ENCODE measurements at regions not wholly inside any gene's neighbourhood (a gene's known extent, or its start where the extent isn't known, plus 50 kb on each side); places are given as distances from the start of the nearest gene placed in this dataset.

DNA sequence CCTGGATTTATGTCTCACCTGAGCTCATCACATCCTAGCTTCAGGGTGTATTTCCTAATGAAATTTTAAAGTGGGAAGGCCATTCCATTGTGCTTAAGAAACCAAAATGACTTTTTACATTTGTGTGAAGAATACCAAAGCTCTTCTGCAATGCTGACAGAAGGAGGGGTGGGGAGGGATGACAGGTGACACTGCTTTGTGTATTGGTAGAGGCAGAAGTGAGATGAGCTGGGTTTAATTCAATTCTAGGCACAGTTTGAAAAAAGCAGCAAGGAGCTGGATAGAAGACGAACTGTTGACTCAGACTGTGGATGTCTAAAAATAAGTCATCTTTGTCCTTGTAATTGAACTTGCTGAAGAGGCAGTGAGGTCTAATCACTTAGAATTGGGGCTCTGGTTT is 710.3 kb upstream of the KIRREL3 start:
- H3K27ac Mint-ChIP-seq (ENCODE audit: unreplicated experiment) = no peak overlapping the region
- H3K4me1 Mint-ChIP-seq (ENCODE audit: unreplicated experiment) = no peaks in the 10 kb centered on the region
- no peaks in the 10 kb centered on the region for H3K9me3 Mint-ChIP-seq (ENCODE audit: unreplicated experiment)
- TF ChIP-seq, protein P1, sequence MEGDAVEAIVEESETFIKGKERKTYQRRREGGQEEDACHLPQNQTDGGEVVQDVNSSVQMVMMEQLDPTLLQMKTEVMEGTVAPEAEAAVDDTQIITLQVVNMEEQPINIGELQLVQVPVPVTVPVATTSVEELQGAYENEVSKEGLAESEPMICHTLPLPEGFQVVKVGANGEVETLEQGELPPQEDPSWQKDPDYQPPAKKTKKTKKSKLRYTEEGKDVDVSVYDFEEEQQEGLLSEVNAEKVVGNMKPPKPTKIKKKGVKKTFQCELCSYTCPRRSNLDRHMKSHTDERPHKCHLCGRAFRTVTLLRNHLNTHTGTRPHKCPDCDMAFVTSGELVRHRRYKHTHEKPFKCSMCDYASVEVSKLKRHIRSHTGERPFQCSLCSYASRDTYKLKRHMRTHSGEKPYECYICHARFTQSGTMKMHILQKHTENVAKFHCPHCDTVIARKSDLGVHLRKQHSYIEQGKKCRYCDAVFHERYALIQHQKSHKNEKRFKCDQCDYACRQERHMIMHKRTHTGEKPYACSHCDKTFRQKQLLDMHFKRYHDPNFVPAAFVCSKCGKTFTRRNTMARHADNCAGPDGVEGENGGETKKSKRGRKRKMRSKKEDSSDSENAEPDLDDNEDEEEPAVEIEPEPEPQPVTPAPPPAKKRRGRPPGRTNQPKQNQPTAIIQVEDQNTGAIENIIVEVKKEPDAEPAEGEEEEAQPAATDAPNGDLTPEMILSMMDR (IDR thresholded peaks at IDR 0.05) = no peak
- H3K27me3 Mint-ChIP-seq (ENCODE audit: unreplicated experiment) = peaks cover 7% of the 10 kb centered on the region
- H3K4me3 Mint-ChIP-seq (ENCODE audit: unreplicated experiment) = no peak overlapping the region
- no peak for DNase-seq (ENCODE audit: extremely low spot score, unreplicated experiment)
- no peaks in the 10 kb centered on the region for H3K36me3 Mint-ChIP-seq (ENCODE audit: unreplicated experiment)

DNA sequence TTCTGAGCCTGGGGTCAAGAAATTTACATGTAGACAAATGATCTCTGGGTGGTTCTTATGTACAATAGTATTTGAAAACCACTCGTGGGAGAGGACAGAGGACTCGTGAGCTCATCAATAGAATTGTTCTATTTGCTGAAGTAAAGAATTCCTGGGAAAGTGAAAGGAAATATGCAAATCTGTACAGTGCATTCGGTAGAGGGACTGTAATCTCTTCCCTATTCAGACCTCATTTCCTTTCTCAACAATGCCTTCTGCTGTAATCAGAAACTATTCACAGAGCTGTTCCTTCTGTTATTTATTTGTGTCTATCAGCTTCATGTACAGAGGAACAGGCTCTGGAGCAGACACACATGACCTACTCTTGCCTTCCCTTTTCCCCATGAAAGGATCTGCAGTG is 709.4 kb upstream of the KIRREL3 start:
- Mint-ChIP-seq H3K9me3 (ENCODE audit: unreplicated experiment) (no peaks in the 10 kb centered on the region), H3K27ac (ENCODE audit: unreplicated experiment) (no peak overlapping the region), H3K4me1 (ENCODE audit: unreplicated experiment) (no peaks in the 10 kb centered on the region), H3K36me3 (ENCODE audit: unreplicated experiment) (no peaks in the 10 kb centered on the region), H3K27me3 (ENCODE audit: unreplicated experiment) (peaks cover 7% of the 10 kb centered on the region), H3K4me3 (ENCODE audit: unreplicated experiment) (no peak overlapping the region)
- DNase-seq (ENCODE audit: extremely low spot score, unreplicated experiment) = no peak
- TF ChIP-seq, protein P1 (IDR thresholded peaks at IDR 0.05) = no peak

DNA sequence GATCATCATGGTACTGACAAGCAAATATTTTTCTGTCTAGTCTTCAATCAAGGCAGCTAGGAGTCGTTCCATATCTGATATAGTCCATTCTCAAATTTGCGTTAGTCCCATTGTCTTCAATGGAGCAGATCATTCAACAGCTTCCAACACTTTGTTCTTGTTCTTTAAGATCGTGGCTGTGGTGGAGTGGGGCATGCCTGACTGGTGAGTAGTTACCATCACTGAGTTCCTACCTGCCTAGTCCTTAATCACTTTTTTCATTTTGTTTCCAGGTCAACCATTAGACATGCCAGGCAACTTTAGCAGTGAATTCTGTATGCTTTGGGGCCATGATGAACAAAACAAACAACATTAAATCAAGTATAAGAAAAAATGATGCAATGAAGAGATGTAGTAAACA is 693.1 kb upstream of the KIRREL3 start:
- Mint-ChIP-seq H3K4me3 (ENCODE audit: unreplicated experiment) (no peak overlapping the region), H3K9me3 (ENCODE audit: unreplicated experiment) (peaks cover 8% of the 10 kb centered on the region), H3K4me1 (ENCODE audit: unreplicated experiment) (no peaks in the 10 kb centered on the region), H3K27ac (ENCODE audit: unreplicated experiment) (no peak overlapping the region), H3K36me3 (ENCODE audit: unreplicated experiment) (no peaks in the 10 kb centered on the region), H3K27me3 (ENCODE audit: unreplicated experiment) (no peaks in the 10 kb centered on the region)
- no peak for DNase-seq (ENCODE audit: extremely low spot score, unreplicated experiment)
- TF ChIP-seq, protein P1 (IDR thresholded peaks at IDR 0.05) = no peak

DNA sequence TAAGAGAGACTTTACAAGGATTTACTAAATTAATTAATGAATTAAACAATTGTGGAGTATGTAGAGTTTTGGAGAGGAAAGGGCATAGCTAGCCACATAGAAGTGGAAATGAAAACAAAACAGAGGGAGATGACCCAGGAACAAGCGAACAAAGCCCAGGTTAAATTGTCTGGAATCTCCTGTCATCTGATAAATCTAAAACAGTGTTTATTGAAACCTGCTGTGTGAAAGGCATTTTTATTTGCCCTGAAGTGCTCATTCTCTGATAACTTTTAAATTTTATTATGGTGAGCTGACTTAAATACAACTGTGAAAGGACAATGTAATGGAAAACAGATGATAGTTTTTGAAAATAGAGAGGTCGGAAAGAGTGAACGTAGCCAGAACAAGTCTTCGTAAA is 682.8 kb upstream of the KIRREL3 start:
- H3K27me3 Mint-ChIP-seq (ENCODE audit: unreplicated experiment) = peaks cover 5% of the 10 kb centered on the region
- no peaks in the 10 kb centered on the region for H3K4me1 Mint-ChIP-seq (ENCODE audit: unreplicated experiment)
- TF ChIP-seq, protein P1 (IDR thresholded peaks at IDR 0.05) = no peak
- no peaks in the 10 kb centered on the region for H3K36me3 Mint-ChIP-seq (ENCODE audit: unreplicated experiment)
- H3K4me3 Mint-ChIP-seq (ENCODE audit: unreplicated experiment) = no peak overlapping the region
- DNase-seq (ENCODE audit: extremely low spot score, unreplicated experiment) = no peak
- no peak overlapping the region for H3K27ac Mint-ChIP-seq (ENCODE audit: unreplicated experiment)
- H3K9me3 Mint-ChIP-seq (ENCODE audit: unreplicated experiment) = no peaks in the 10 kb centered on the region

DNA sequence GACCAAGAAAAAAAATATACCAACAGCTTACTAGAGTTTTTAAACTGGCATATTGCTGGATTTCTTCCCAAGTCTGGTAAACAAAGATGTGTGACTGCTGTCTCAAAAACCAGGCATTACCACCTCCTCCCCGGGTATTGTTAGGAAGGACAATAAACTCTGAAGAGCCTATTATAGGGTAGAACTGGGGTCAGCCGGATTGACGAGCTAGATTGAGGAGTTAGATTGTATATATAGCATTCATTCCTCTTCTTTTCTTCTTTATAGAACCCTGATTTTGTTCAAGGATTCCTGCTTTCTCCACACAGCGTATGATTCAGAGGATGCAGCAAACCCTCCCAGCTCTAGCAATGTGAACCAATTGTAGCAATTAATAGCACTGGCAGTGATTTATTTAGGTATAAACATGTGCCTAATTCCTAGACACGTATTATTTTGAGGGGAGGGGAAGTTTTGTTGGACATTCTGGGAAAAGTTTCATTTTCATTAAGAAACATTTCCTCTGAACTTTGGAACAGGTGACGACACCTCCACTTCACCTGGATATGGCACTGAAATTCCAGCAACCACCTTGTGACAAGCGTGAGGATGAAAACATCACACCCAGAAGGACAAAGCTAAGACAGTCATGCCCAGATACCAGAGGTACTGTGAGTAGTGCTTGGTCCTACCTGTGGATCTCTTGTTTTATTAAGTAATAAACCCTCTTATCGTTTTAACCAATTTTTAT is 679.4 kb upstream of the KIRREL3 start:
- H3K4me1 Mint-ChIP-seq (ENCODE audit: unreplicated experiment) = no peaks in the 10 kb centered on the region
- no peaks in the 10 kb centered on the region for H3K9me3 Mint-ChIP-seq (ENCODE audit: unreplicated experiment)
- H3K27me3 Mint-ChIP-seq (ENCODE audit: unreplicated experiment) = peaks cover 6% of the 10 kb centered on the region
- no peak overlapping the region for H3K4me3 Mint-ChIP-seq (ENCODE audit: unreplicated experiment)
- H3K36me3 Mint-ChIP-seq (ENCODE audit: unreplicated experiment) = no peaks in the 10 kb centered on the region
- no peak overlapping the region for H3K27ac Mint-ChIP-seq (ENCODE audit: unreplicated experiment)
- no peak for DNase-seq (ENCODE audit: extremely low spot score, unreplicated experiment)
- TF ChIP-seq, protein P1 (IDR thresholded peaks at IDR 0.05) = no peak

Data from osteocyte (in vitro differentiated cells).